NCI-H748 (cell line): ENCODE measurements at regions not wholly inside any gene's neighbourhood (a gene's known extent, or its start where the extent isn't known, plus 50 kb on each side); places are given as distances from the start of the nearest gene placed in this dataset.

Experiments used
- DNase-seq: peaks from one replicate; lab custom pipeline; 2025; ENCODE audit not compliant: unreplicated experiment; lab: John Stamatoyannopoulos, UW

- no peak for DNase-seq
Observed at GRCh38 chr13:106140476-106140875, 395.0 kb downstream of the EFNB2 start.

GRCh38 chr13:106139942-106140341 is 395.5 kb downstream of the EFNB2 start:
- no peak for DNase-seq

GRCh38 chr13:106139377-106139776 is 396.1 kb downstream of the EFNB2 start:
- DNase-seq, result no peak

- DNase-seq, result no peak
Observed at GRCh38 chr13:106138620-106139019, 396.8 kb downstream of the EFNB2 start.

- no peak for DNase-seq
Observed at GRCh38 chr13:106133025-106133424, 402.4 kb downstream of the EFNB2 start.

GRCh38 chr13:106132216-106132615 is 403.2 kb downstream of the EFNB2 start:
- DNase-seq, result no peak

GRCh38 chr13:106129993-106130392 is 405.5 kb downstream of the EFNB2 start:
- DNase-seq, result no peak

GRCh38 chr13:106129273-106129672 is 406.2 kb downstream of the EFNB2 start:
- peak; percentile 69 for DNase-seq

GRCh38 chr13:106122234-106122633 is 413.2 kb downstream of the EFNB2 start:
- no peak for DNase-seq

- no peak for DNase-seq
Observed at GRCh38 chr13:106121173-106121754, 414.2 kb downstream of the EFNB2 start.

- no peak for DNase-seq
Observed at GRCh38 chr13:106118996-106119395, 416.5 kb downstream of the EFNB2 start.

- no peak for DNase-seq
Observed at GRCh38 chr13:106118050-106118449, 417.4 kb downstream of the EFNB2 start.

- no peak for DNase-seq
Observed at GRCh38 chr13:106117640-106118039, 417.8 kb downstream of the EFNB2 start.

- DNase-seq, result no peak
Observed at GRCh38 chr13:106117035-106117434, 418.4 kb downstream of the EFNB2 start.

GRCh38 chr13:106115081-106115480 is 420.4 kb downstream of the EFNB2 start:
- no peak for DNase-seq

GRCh38 chr13:106113796-106114195 is 421.7 kb downstream of the EFNB2 start:
- no peak for DNase-seq

- no peak for DNase-seq
Observed at GRCh38 chr13:106112191-106112590, 423.3 kb downstream of the EFNB2 start.

- no peak for DNase-seq
Observed at GRCh38 chr13:106110241-106110855, 425.1 kb downstream of the EFNB2 start.

GRCh38 chr13:106109391-106109791 is 426.1 kb downstream of the EFNB2 start:
- no peak for DNase-seq

GRCh38 chr13:106108346-106108745 is 427.1 kb downstream of the EFNB2 start:
- DNase-seq, result no peak

GRCh38 chr13:106107061-106107460 is 428.4 kb downstream of the EFNB2 start:
- no peak for DNase-seq

- DNase-seq, result no peak
Observed at GRCh38 chr13:106105153-106105552, 430.3 kb downstream of the EFNB2 start.

GRCh38 chr13:106104281-106104901 is 431.1 kb downstream of the EFNB2 start:
- DNase-seq, result no peak
